B cell (primary cell): ENCODE measurements at regions not wholly inside any gene's neighbourhood (a gene's known extent, or its start where the extent isn't known, plus 50 kb on each side); places are given as distances from the start of the nearest gene placed in this dataset.

Source experiments
- ATAC-seq: fragments of 200-7000 bp; cut with Tn5 transposase; one replicate; pipeline ENCODE4 v1.10.0; 2021; ENCODE audit warnings: low read depth, mild to moderate bottlenecking, moderate number of reproducible peaks, moderate library complexity
- CTCF ChIA-PET: fragments of 350-600 bp; sonication (Branson Sonifier 250); formaldehyde crosslinking; loops from one replicate; lab custom pipeline; 2021; ENCODE audit warnings: antibody characterized with exemption, inconsistent platforms; lab: Charles Lee
- POLR2A ChIA-PET: fragments of 350-600 bp; sonication (Branson Sonifier 250); formaldehyde crosslinking; loops from one replicate; lab custom pipeline; 2021; ENCODE audit warnings: antibody characterized with exemption; lab: Charles Lee
- DNase-seq: peaks from one replicate; pipeline ENCODE4 v3.0.0; 2013
- H2AFZ ChIP-seq: 2 replicates; pipeline ENCODE4 v1.6.1; 2012; ENCODE audit warnings: mild to moderate bottlenecking, low read depth, low read length; ENCODE audit not compliant: insufficient read depth, poor library complexity, severe bottlenecking
- H3K27ac ChIP-seq, 2 donors: 1 replicate in 1 of 2; 2 replicates in 1 of 2; pipeline ENCODE4 v1.5.1; 2012 to 2013; ENCODE audit warnings: low read length in 2 of 2, mild to moderate bottlenecking in 2 of 2, moderate library complexity in 1 of 2
- H3K27me3 ChIP-seq, 4 experiments: fragments of 200-600 bp in 1 of 4; sonication (generic) in 1 of 4; replicated peaks in 1 of 4; 1 replicate in 2 of 4; 2 replicates in 2 of 4; pipeline versions ENCODE4 v1.6.1 to v1.7.0; 2013 to 2016; ENCODE audit warnings: low read length in 3 of 4, mild to moderate bottlenecking in 2 of 4, mixed read lengths in 1 of 4, moderate library complexity in 1 of 4; ENCODE audit not compliant: insufficient read depth in 4 of 4, control insufficient read depth in 3 of 4; ENCODE audit errors: control extremely low read depth in 1 of 4
- H3K36me3 ChIP-seq, 2 experiments: replicated peaks in 1 of 2; 1 replicate in 1 of 2; 2 replicates in 1 of 2; pipeline versions ENCODE4 v1.6.1 to v1.7.1; 2013; ENCODE audit warnings: low read length in 1 of 2; ENCODE audit not compliant: insufficient read depth in 2 of 2, control insufficient read depth in 1 of 2; ENCODE audit errors: control extremely low read depth in 1 of 2, extremely low read depth in 1 of 2
- H3K4me1 ChIP-seq, 2 donors: fragments of 200-600 bp in 1 of 2; sonication (generic) in 1 of 2; 1 replicate in 1 of 2; 2 replicates in 1 of 2; pipeline versions ENCODE4 v1.5.1 to v1.6.1; 2013 to 2017; ENCODE audit warnings: low read length in 2 of 2; ENCODE audit not compliant: control insufficient read depth in 2 of 2, insufficient read depth in 2 of 2
- H3K4me2 ChIP-seq: replicated peaks from 2 replicates; pipeline ENCODE3; 2012; ENCODE audit warnings: mild to moderate bottlenecking, low read depth, low read length; ENCODE audit not compliant: poor library complexity, severe bottlenecking
- H3K4me3 ChIP-seq, 5 experiments: fragments of 200-600 bp in 1 of 5; sonication (generic) in 1 of 5; 1 replicate in 3 of 5; 2 replicates in 2 of 5; pipeline versions ENCODE4 v1.5.1 to v1.7.0; 2011 to 2016; ENCODE audit warnings: low read length in 4 of 5, mild to moderate bottlenecking in 4 of 5, low read depth in 2 of 5, control low read depth in 1 of 5, moderate library complexity in 1 of 5; ENCODE audit not compliant: insufficient read depth in 1 of 5; ENCODE audit errors: control extremely low read depth in 1 of 5, extremely low read depth in 1 of 5
- H3K79me2 ChIP-seq: fragments of 200-600 bp; sonication (generic); one replicate; pipeline ENCODE4 v1.6.0; 2016; ENCODE audit warnings: low read length; ENCODE audit not compliant: control insufficient read depth, insufficient read depth
- H3K9ac ChIP-seq: fragments of 200-600 bp; sonication (generic); 2 replicates; pipeline ENCODE4 v1.6.1; 2017; ENCODE audit warnings: mild to moderate bottlenecking, low read length, moderate library complexity
- H3K9me3 ChIP-seq, 3 donors: one replicate each; pipeline versions ENCODE4 v1.6.1 to v1.7.1; 2013; ENCODE audit warnings: low read length in 2 of 3; ENCODE audit not compliant: control insufficient read depth in 2 of 3, insufficient read depth in 1 of 3; ENCODE audit errors: control extremely low read depth in 1 of 3
- H4K20me1 ChIP-seq: 2 replicates; pipeline ENCODE4 v1.6.0; 2012; ENCODE audit warnings: mild to moderate bottlenecking, low read length; ENCODE audit not compliant: insufficient read depth, control insufficient read depth, poor library complexity, severe bottlenecking
- H3K27ac Mint-ChIP-seq: one replicate; pipeline ENCODE4 v1.8.0; 2021; ENCODE audit warnings: mixed read lengths
- H3K27me3 Mint-ChIP-seq: one replicate; pipeline ENCODE4 v1.8.0; 2021; ENCODE audit warnings: mixed read lengths
- H3K4me1 Mint-ChIP-seq: one replicate; pipeline ENCODE4 v1.8.0; 2021; ENCODE audit warnings: mixed read lengths
- H3K4me3 Mint-ChIP-seq: one replicate; pipeline ENCODE4 v1.8.0; 2021; ENCODE audit warnings: mixed read lengths
- H3K9me3 Mint-ChIP-seq: one replicate; pipeline ENCODE4 v1.8.0; 2022; ENCODE audit warnings: mixed read lengths; ENCODE audit not compliant: insufficient read depth
- CTCF ChIP-seq: fragments of 200-600 bp; IDR thresholded peaks from one replicate; pipeline ENCODE4 v1.8.0; 2022; ENCODE audit warnings: antibody characterized with exemption, mild to moderate bottlenecking
- EZH2 ChIP-seq: IDR thresholded peaks from 2 replicates; pipeline ENCODE4 v1.6.1; 2012; ENCODE audit warnings: borderline replicate concordance, low read depth, mild to moderate bottlenecking, moderate library complexity, low read length; ENCODE audit not compliant: insufficient read depth, poor library complexity, severe bottlenecking
- WGBS: methylation state at CpG from one replicate; pipeline ENCODE4 v1.1.5; 2013; ENCODE audit warnings: missing lambda C conversion rate; ENCODE audit not compliant: insufficient coverage; 5-methylcytosine and 5-hydroxymethylcytosine counted together
- intact Hi-C: fragments of 100-400 bp; cut with micrococcal nuclease; formaldehyde crosslinking; loops from one replicate; pipeline ENCODE4 v1.10.0; 2022

DNA sequence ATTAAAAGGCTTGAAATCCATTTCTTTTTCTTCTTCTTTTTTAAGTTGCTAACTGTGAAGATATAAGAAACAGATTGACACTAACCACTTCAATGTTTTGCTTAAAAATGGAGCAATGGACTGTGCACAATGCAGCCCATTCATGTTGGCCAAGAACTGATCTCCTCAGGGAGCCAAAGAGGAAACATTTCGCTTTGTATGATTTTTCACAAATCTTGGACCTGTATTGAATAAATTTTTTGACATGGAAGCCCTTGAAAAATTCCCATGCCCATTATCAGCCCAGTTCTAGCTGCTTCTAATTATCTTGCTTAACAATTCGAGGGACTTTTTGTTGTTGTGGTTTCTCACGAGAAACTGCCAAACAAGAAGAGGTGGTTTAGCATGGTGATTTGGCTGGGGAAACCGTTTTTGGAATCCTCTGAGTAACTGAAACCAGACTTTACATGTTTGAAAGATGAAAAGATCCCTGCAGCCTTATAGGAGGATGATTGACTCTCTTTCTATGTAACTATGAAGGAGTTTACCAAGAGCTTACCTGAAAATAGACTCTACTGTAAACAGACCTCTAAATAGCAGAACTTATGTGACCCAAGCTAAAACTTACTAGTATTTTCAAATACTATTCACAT lies 1389.4 kb upstream of the GOT2 start:
- Mint-ChIP-seq H3K4me1 (no peaks in the 10 kb centered on the region), H3K27ac (no peak overlapping the region), H3K9me3 (no peaks in the 10 kb centered on the region), H3K27me3 (no peaks in the 10 kb centered on the region), H3K4me3 (no peak overlapping the region)
- ATAC-seq = no peak
- 83% methylated on average over 1 of the region's 4 CpGs for WGBS
- Histone ChIP-seq H4K20me1 (no peaks in the 10 kb centered on the region), H3K9ac (no peak overlapping the region), H3K27me3 (no peaks in the 10 kb centered on the region), H3K4me3 (no peak overlapping the region), H2AFZ (no peak overlapping the region), H3K9me3 (peaks cover 0 to 7% (median 0%) of the 10 kb centered on the region in 3 donors), H3K4me2 (no peak overlapping the region), H3K27ac (no peak overlapping the region), H3K36me3 (no peaks in the 10 kb centered on the region), H3K4me1 (no peaks in the 10 kb centered on the region), H3K79me2 (no peaks in the 10 kb centered on the region)
- intact Hi-C loops = no loop called here
- no peak for DNase-seq
- ChIA-PET POLR2A (no interaction called here), CTCF (no interaction called here)
- TF ChIP-seq EZH2 = no peak
- no peak for TF ChIP-seq CTCF

GRCh38 chr16:60120586-60120985 lies 1386.5 kb upstream of the GOT2 start:
- no peaks in the 10 kb centered on the region for H4K20me1 ChIP-seq
- peaks cover 0 to 7% (median 0%) of the 10 kb centered on the region in 3 donors for H3K9me3 ChIP-seq
- Mint-ChIP-seq H3K27me3 (no peaks in the 10 kb centered on the region), H3K27ac (no peak overlapping the region), H3K9me3 (no peaks in the 10 kb centered on the region), H3K4me1 (no peaks in the 10 kb centered on the region), H3K4me3 (no peak overlapping the region)
- ATAC-seq (no peak), DNase-seq (no peak)
- H2AFZ ChIP-seq = no peak overlapping the region
- H3K9ac ChIP-seq = no peak overlapping the region
- TF ChIP-seq CTCF (no peak), EZH2 (no peak)
- no peak overlapping the region for H3K27ac ChIP-seq
- POLR2A ChIA-PET = no interaction called here
- no peaks in the 10 kb centered on the region for H3K4me1 ChIP-seq
- WGBS = 95% methylated on average over 14 of the region's 14 CpGs
- intact Hi-C loops = no loop called here
- no peak overlapping the region for H3K4me3 ChIP-seq
- H3K36me3 ChIP-seq = no peaks in the 10 kb centered on the region
- CTCF ChIA-PET = no interaction called here
- H3K27me3 ChIP-seq = no peaks in the 10 kb centered on the region
- no peak overlapping the region for H3K4me2 ChIP-seq
- no peaks in the 10 kb centered on the region for H3K79me2 ChIP-seq
